Keratinocyte (primary cell): ENCODE measurements at regions not wholly inside any gene's neighbourhood (a gene's known extent, or its start where the extent isn't known, plus 50 kb on each side); places are given as distances from the start of the nearest gene placed in this dataset.

Experiments
- EZH2 ChIP-seq: IDR thresholded peaks from one replicate; pipeline ENCODE4 v1.6.1; 2012; ENCODE audit warnings: inconsistent platforms, mild to moderate bottlenecking, low read length, moderate library complexity
- TF ChIP-seq, protein P1 (sequence below), 3 experiments: IDR thresholded peaks in 1 of 3; conservative IDR thresholded peaks in 1 of 3; optimal IDR thresholded peaks in 1 of 3; 2 replicates in 2 of 3; 3 replicates in 1 of 3; pipeline versions ENCODE3 to v1.5.1; 2011; ENCODE audit warnings: low read length in 3 of 3, mild to moderate bottlenecking in 3 of 3, moderate library complexity in 2 of 3, control low read depth in 1 of 3, inconsistent platforms in 1 of 3; ENCODE audit not compliant: insufficient read depth in 2 of 3; ENCODE audit errors: extremely low read depth in 1 of 3

DNA sequence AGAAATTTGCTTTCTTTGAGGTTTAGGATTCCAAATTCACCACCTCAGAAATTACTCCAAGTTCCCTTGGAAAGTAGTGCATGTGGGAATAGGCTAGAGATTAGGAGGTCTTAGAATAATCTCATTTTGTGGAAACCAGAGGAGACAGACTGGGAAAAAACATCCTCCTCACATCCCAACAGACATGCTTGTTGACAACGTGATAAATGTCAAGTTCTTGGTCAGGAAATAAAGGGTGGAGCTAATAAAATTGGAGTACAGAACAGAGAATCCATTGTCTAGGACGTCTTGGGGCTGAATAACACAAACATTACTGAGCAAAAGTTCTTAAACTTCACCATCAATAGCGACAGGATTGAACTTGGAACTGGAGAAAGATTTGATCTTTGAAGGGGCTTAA, 233.4 kb downstream of the PABPC4L start:
- no peak for TF ChIP-seq EZH2
- TF ChIP-seq, protein P1, sequence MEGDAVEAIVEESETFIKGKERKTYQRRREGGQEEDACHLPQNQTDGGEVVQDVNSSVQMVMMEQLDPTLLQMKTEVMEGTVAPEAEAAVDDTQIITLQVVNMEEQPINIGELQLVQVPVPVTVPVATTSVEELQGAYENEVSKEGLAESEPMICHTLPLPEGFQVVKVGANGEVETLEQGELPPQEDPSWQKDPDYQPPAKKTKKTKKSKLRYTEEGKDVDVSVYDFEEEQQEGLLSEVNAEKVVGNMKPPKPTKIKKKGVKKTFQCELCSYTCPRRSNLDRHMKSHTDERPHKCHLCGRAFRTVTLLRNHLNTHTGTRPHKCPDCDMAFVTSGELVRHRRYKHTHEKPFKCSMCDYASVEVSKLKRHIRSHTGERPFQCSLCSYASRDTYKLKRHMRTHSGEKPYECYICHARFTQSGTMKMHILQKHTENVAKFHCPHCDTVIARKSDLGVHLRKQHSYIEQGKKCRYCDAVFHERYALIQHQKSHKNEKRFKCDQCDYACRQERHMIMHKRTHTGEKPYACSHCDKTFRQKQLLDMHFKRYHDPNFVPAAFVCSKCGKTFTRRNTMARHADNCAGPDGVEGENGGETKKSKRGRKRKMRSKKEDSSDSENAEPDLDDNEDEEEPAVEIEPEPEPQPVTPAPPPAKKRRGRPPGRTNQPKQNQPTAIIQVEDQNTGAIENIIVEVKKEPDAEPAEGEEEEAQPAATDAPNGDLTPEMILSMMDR (optimal IDR thresholded peaks at IDR 0.05 in 1 of 3, IDR thresholded peaks at IDR 0.05 in 1 of 3, conservative IDR thresholded peaks at IDR 0.05 in 1 of 3; ENCODE audit: extremely low read depth in 1 of 3, insufficient read depth in 2 of 3, low read length in 3 of 3) = no peak
